Esophagus squamous epithelium (tissue), 4 donors: ENCODE measurements at regions not wholly inside any gene's neighbourhood (a gene's known extent, or its start where the extent isn't known, plus 50 kb on each side); places are given as distances from the start of the nearest gene placed in this dataset.

ENCODE experiments used
- POLR2A ChIP-seq, 4 donors: fragments of 450-650 bp; IDR thresholded peaks; one replicate each; pipeline ENCODE4 v1.6.1; 2017; ENCODE audit warnings: antibody characterized with exemption in 4 of 4, mild to moderate bottlenecking in 4 of 4, moderate library complexity in 3 of 4
- TF ChIP-seq, protein P1 (sequence below), 6 experiments: fragments of 450-650 bp in 4 of 6; fragments of 200-600 bp in 2 of 6; sonication (generic) in 2 of 6; IDR thresholded peaks; one replicate each; pipeline ENCODE4 v1.5.1; 2016 to 2019; ENCODE audit warnings: antibody characterized with exemption in 6 of 6, mild to moderate bottlenecking in 4 of 6, moderate library complexity in 4 of 6

DNA sequence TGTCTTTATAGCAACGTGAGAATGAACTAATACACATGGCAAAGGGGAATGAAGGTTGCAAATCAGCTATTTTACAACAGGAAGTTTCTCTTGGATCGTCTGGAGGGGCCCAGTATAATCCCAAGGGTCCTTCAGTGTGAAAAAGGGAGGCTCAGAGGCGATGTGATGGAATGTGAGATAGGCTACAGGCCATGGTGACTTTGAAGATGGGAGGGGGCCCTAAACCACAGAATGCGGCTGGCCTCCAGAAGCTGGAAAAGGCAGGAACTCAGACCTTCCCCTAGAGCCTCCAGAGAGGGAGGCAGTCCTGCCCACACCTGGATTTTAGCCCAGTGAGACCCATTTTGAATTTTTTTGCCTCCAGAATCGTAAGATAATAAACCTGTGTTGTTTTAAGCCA is 69.4 kb upstream of the PGM2 start:
- TF ChIP-seq, protein P1, sequence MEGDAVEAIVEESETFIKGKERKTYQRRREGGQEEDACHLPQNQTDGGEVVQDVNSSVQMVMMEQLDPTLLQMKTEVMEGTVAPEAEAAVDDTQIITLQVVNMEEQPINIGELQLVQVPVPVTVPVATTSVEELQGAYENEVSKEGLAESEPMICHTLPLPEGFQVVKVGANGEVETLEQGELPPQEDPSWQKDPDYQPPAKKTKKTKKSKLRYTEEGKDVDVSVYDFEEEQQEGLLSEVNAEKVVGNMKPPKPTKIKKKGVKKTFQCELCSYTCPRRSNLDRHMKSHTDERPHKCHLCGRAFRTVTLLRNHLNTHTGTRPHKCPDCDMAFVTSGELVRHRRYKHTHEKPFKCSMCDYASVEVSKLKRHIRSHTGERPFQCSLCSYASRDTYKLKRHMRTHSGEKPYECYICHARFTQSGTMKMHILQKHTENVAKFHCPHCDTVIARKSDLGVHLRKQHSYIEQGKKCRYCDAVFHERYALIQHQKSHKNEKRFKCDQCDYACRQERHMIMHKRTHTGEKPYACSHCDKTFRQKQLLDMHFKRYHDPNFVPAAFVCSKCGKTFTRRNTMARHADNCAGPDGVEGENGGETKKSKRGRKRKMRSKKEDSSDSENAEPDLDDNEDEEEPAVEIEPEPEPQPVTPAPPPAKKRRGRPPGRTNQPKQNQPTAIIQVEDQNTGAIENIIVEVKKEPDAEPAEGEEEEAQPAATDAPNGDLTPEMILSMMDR (IDR thresholded peaks at IDR 0.05) = no peak
- TF ChIP-seq POLR2A (IDR thresholded peaks at IDR 0.05) = no peak
